ENCODE measurements at regions not wholly inside any gene's neighbourhood (a gene's known extent, or its start where the extent isn't known, plus 50 kb on each side); places are given as distances from the start of the nearest gene placed in this dataset.

DNA sequence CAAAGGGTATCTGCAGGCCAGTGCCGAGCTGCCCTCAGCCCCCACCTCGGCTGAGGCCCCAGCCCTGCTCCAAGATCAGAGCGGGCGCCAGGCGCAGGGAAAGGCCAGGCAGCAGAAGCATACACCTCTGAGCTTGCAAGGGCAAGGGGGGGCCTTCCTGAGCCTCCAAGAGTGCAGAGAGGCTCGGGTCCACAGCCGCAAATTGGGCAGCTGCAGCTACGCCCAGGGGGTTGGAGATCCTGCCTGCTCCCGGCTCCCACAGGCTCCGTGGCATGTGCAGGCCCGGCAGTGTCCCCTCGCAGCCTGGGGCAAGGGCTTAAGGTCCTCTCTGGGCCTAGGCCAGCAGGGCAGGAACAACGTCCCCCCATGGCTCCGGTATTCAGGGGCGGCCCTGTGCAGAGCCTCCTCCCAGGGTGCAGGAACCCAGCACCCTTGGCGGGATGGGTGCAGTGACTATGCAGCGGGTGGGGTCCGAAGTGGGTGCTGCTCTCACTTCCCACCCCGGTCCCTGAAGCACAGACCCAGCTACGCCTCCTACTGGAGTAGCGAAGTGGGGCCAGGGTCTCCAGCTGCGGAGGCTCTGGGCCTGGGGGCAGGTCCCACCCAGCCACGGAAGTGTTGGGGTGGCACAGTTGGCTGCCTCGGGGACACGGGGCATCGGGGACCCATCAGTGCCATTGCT is 120.2 kb upstream of the TMEFF2 start:
- Histone ChIP-seq H3K9me3 (no peaks in the 10 kb centered on the region), H3K4me3 (ENCODE audit: low read depth in 1 of 2, low read length in 1 of 2) (no peak overlapping the region), H3K36me3 (no peaks in the 10 kb centered on the region), H3K4me1 (ENCODE audit: control insufficient read depth in 1 of 2, insufficient read depth in 1 of 2, low read depth in 1 of 2, low read length in 1 of 2) (no peaks in the 10 kb centered on the region), H3K27ac (no peak overlapping the region), H3K27me3 (no peaks in the 10 kb centered on the region)
- TF ChIP-seq, protein P1, sequence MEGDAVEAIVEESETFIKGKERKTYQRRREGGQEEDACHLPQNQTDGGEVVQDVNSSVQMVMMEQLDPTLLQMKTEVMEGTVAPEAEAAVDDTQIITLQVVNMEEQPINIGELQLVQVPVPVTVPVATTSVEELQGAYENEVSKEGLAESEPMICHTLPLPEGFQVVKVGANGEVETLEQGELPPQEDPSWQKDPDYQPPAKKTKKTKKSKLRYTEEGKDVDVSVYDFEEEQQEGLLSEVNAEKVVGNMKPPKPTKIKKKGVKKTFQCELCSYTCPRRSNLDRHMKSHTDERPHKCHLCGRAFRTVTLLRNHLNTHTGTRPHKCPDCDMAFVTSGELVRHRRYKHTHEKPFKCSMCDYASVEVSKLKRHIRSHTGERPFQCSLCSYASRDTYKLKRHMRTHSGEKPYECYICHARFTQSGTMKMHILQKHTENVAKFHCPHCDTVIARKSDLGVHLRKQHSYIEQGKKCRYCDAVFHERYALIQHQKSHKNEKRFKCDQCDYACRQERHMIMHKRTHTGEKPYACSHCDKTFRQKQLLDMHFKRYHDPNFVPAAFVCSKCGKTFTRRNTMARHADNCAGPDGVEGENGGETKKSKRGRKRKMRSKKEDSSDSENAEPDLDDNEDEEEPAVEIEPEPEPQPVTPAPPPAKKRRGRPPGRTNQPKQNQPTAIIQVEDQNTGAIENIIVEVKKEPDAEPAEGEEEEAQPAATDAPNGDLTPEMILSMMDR (IDR thresholded peaks at IDR 0.05), result no peak

DNA sequence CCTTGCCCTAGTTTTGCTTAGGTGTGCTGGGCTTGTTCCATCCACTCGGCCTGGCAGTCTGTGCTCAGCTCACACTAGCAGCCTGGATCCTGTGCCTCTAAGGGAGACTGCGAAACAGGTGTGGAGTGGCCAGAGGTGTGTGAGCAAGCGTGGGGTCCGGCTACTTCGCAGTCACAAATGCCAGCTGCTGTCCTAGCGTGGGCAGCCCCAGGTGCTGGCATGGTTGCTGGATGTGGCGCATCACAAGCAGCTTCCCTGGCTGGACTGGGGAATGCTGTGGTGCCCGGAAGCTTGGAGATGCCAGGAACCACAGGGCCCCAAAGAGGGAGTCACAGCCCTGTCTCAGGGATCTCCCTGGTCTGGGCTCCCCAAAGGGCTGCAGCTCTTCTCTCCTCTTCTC is 119.0 kb upstream of the TMEFF2 start:
- Histone ChIP-seq H3K9me3 (no peaks in the 10 kb centered on the region), H3K27ac (no peak overlapping the region), H3K27me3 (no peaks in the 10 kb centered on the region), H3K36me3 (no peaks in the 10 kb centered on the region), H3K4me1 (ENCODE audit: control insufficient read depth in 1 of 2, insufficient read depth in 1 of 2, low read depth in 1 of 2, low read length in 1 of 2) (no peaks in the 10 kb centered on the region), H3K4me3 (ENCODE audit: low read depth in 1 of 2, low read length in 1 of 2) (no peak overlapping the region)
- TF ChIP-seq, protein P1 (IDR thresholded peaks at IDR 0.05), result no peak

DNA sequence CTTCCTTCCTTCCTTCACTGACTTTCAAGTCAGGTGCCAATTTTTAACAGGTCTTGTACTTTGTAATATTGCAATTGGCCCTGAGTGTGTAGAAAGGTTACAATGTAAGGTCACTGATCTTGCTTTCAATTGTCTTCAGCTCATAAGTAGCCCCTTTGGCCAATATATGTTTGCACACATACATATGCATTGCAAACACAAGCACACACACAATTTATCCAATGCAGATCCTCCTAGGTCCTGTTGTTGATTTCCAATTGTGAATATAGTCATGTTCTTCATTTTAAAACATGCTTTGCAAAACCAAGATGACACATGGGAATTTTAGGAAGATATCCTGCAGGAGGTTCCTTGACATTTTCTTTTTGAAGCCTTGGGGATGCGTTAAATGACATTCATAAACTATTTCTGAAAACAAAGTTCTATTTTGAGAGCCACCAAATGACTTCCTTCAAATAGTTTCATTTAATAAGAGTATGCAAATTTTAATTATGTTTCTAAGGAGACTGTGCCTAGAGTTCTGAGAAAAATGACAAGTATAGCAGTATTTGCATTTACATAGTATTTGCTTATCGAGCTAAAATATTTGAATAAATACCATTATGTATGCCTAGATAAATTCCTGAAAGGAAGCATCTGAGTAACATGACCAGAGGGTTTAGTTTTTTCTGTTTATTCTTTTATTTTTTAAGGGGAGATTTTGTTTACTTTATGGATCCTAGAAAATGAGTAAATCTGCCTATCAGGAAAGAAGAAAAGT is 117.1 kb upstream of the TMEFF2 start:
- TF ChIP-seq, protein P1 (IDR thresholded peaks at IDR 0.05), result no peak
- Histone ChIP-seq H3K27me3 (no peaks in the 10 kb centered on the region), H3K27ac (no peak overlapping the region), H3K36me3 (no peaks in the 10 kb centered on the region), H3K9me3 (no peaks in the 10 kb centered on the region), H3K4me3 (ENCODE audit: low read depth in 1 of 2, low read length in 1 of 2) (no peak overlapping the region), H3K4me1 (ENCODE audit: control insufficient read depth in 1 of 2, insufficient read depth in 1 of 2, low read depth in 1 of 2, low read length in 1 of 2) (no peaks in the 10 kb centered on the region)

DNA sequence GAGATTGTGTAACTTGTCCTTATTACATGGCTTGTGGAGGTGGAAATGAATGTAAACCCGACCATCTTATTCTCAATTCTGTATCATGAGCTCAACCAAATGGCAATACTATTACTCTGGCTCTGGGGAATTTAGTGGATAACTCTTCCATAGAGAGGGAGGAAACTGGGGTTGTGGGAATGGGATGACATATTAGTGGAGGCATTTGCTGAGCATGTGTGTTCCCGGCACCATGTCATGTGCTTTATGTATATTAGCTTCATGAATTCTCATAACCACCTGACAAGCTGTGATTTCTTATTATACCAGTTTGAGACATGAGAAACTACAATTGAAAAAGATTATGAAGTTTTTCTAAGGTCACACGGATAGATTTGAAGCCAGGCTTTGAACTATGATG is 112.8 kb upstream of the TMEFF2 start:
- Histone ChIP-seq H3K36me3 (no peaks in the 10 kb centered on the region), H3K27ac (no peak overlapping the region), H3K4me3 (ENCODE audit: low read depth in 1 of 2, low read length in 1 of 2) (no peak overlapping the region), H3K27me3 (no peaks in the 10 kb centered on the region), H3K4me1 (ENCODE audit: control insufficient read depth in 1 of 2, insufficient read depth in 1 of 2, low read depth in 1 of 2, low read length in 1 of 2) (no peaks in the 10 kb centered on the region), H3K9me3 (no peaks in the 10 kb centered on the region)
- TF ChIP-seq, protein P1 (IDR thresholded peaks at IDR 0.05), result no peak

DNA sequence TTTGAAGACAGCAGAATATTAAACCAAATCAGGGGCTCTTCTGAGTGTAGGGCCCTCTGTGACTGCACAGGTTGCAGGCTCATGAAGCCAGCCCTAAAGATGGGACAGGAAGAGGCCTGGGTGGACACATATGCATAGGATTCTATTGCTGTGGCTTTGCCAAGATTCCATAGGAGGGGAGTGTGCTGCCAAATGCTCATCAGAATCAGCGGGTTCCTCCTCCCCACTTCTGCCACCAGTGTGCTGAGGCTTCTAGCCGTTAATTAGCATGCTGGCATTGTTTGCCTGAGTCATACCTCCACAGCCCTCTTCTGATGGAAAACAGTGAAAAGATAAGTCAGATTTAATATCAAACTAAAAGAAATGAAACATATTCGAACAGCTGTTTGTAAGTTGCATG is 103.9 kb upstream of the TMEFF2 start:
- Histone ChIP-seq H3K27me3 (no peaks in the 10 kb centered on the region), H3K9me3 (no peaks in the 10 kb centered on the region)

More for the DNA sequence above, 103.9 kb upstream of the TMEFF2 start:
- H3K4me1 ChIP-seq (ENCODE audit: control insufficient read depth in 1 of 2, insufficient read depth in 1 of 2, low read depth in 1 of 2, low read length in 1 of 2), result no peaks in the 10 kb centered on the region
- TF ChIP-seq, protein P1 (IDR thresholded peaks at IDR 0.05), result no peak
- H3K36me3 ChIP-seq, result no peaks in the 10 kb centered on the region
- H3K27ac ChIP-seq, result no peak overlapping the region
- no peak overlapping the region for H3K4me3 ChIP-seq (ENCODE audit: low read depth in 1 of 2, low read length in 1 of 2)
